NCI-H146 (cell line): ENCODE measurements at regions not wholly inside any gene's neighbourhood (a gene's known extent, or its start where the extent isn't known, plus 50 kb on each side); places are given as distances from the start of the nearest gene placed in this dataset.
A peak's percentile ranks its signal among the peaks of the same experiment; 100 is the strongest.
"Not testable (repeated sequence)": the region's sequence is repeated elsewhere in the genome, so short reads cannot be mapped to it uniquely, and the experiment has no call there.

Experiments used
- DNase-seq: peaks from one replicate; lab custom pipeline; 2025; lab: John Stamatoyannopoulos, UW

DNA sequence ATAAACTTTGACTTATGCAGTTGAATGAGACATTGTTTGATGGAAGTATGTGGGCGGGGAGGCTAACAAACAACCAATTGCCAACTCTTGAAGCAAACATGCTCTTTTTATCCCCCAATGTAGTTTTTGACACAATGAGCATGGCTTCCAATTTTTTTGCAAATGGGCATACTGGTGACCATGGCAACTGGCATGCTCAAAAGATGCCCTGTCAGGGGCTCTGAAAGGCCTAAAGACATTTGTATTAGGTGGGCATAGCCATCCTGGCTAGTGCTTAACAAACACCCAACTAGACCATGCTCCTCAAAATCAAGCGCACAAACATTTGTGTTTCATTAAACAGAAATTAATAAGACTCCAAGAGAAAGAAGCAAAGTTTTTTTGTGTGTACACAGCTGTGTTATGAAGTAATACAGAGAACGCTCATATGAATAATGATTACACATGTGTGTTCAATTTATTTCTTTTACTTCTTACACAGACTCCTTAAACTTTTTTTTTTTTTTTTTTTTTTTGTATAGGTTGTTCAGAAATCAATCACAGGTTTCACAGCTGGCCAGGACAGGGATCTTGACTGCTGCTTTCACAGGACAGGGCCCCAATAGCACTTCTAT, 95.6 kb downstream of the DLEU7 start:
- DNase-seq: no peak

DNA sequence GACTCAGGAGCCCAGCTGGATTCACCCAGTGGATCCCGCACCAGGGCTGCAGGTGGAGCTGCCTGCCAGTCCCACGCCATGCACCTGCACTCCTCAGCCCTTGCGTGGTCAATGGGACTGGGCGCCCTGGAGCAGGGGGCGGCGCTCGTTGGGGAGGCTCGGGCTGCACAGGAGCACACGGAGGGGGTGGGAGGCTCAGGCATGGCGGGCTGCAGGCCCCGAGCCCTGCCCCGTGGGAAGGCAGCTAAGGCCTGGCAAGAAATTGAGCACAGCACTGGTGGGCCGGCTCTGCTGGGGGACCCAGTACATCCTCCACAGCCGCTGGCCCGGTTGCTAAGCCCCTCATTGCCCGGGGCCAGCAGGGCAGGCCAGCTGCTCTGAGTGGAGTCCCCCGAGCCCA, 90.3 kb downstream of the DLEU7 start:
- DNase-seq: not testable (repeated sequence)

DNA sequence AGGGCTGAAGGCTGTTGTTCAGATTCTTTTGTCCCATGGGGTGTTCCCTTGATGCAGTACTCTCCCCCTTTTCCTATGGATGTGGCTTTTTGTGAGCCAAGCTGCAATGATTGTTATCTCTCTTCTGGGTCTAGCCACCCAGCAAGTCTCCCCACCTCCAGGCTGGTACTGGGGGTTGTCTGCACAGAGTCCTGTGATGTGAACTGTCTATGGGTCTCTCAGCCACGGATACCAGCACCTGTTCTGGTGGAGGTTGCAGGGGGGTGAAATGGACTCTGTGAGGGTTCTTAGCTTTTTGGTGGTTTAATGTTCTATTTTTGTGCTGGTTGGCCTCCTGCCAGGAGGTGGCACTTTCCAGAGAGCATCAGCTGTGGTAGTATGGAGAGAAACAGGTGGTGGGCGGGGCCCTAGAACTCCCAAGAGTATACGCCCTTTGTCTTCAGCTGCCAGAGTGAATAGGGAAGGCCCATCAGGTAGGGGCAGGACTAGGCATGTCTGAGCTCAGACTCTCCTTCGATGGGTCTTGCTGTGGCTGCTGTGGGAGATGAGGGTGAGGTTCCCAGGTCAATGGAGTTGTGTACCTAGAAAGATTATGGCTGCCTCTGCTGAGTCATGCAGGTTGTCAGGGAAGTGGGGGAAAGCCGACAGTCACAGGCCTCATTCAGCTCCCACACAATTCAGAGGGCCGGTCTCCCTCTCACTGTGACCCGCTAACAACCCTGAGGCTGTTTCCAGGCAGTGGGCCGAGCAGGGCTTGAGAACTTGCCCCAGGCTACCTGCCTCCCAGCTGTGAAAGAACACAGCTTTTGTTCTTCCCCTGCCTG, 87.4 kb downstream of the DLEU7 start:
- peak; percentile 99 for DNase-seq

DNA sequence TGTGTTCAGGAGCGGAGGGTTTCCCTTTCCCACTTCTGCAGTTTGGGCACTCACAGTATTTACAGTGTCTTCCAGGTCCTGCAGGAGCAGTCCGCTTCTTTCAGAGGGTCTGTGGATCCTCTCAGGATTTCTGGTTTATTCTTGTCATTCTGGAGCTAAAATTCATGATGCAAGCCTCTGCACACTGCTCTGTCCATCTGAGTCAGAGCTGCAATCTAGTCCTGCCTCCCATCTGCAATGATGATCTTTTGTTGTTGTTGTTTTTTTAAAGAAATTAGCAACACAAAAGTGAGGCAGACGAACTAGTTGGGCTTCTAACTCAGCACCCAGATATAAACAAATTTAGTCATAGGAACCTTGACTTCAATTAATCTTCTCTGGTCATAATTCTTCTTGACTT, 86.5 kb downstream of the DLEU7 start:
- DNase-seq: no peak

DNA sequence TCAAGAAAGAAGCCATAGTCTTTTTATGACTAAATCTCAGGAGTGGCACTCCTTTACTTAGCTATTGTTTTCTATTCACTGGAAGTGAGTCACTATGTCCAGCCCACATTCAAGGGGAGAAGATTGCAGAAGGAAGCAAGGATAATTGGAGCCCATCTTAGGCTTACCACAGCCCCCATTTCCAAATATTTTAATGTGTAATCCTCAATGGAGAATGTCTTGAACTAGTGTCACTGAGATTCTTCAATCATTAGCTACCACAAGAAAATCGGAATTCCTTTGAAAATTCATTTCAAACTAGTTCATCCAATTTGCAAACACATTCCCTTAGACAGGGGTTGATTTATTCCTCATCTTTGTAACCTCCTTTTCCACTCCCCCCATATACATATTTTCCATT, 84.7 kb downstream of the DLEU7 start:
- no peak for DNase-seq

DNA sequence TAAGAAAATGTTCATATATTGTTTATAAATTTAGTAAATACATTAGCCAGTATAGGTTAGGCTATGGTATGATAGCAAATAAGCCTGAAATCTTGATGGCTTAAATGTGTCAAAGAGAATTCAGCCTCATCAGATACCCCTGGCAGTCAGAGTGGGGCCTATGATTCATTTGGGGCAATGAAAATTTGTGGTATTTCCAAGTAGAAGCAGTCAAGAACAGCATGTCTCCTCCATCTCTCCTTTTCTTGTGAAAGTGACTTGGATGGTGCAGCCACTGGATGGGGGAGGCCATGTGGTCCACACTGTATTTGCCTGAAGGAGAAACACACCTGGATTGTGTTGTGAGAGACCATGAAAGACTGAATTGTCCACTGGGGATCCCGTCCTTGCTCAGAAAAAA, 82.7 kb downstream of the DLEU7 start:
- no peak for DNase-seq

DNA sequence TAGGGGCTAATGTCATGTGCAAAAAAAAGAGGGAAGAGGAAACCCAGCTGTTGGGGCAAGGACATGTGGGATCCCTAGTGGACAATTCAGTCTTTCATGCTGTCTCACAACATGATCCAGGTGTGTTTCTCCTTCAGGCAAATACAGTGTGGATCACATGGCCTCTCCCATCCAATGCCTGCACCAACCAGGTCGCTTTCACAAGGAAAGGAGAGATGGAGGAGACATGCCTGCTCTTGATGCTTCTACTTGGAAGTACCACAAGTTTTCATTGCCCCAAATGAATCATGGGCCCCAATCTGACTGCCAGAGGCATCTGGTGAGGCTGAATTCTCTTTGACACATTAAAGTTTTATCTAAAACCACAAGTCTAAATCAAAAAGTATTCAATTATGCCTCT, 82.1 kb downstream of the DLEU7 start:
- DNase-seq: no peak

DNA sequence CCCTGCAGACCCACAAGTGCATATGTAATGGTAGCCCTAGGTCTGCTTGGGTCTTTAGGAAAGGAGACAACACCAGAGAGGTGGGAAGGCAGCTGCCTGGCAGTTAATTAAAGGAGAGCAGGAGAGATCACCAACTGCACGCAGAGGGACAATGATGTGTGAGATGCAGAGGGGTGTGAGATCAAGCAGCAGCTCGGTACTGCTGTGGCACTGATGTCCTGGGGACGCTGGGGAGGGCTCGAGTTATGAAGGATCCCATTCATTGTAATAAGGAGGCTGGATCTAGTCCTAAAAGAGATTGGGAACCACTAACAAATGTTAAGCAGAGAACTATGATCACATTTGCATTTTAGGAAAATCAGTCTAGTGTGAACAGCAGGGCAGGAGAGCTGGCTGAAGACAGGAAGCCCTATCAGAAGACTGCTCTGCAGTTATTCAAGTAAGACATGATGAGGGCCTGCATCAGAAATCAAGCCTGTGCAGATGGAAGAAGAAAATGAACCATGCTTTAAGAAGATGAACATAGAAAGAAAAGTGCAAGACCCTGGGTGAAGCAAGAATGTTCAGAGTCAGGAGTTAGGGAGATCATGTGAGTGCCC, 80.4 kb downstream of the DLEU7 start:
- DNase-seq: no peak

DNA sequence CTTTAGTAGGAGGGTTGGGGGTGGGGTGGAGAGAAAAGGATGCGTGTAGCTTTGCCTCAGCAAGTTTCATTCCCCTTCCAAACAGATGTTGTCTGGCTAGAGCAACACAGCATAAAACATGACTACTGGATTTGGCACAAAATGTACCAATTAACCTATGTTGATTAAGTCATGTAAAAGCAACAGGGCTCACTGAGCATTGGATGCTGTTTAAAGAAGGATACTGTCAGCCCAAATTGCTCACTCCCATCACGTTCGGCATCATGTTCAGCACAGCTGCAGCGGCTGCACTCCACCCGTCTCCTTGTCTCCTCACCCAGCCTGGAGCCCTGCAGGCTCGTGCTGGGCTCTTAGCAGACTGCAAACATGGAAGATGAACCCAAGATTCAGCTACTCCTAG, 77.5 kb downstream of the DLEU7 start:
- no peak for DNase-seq

DNA sequence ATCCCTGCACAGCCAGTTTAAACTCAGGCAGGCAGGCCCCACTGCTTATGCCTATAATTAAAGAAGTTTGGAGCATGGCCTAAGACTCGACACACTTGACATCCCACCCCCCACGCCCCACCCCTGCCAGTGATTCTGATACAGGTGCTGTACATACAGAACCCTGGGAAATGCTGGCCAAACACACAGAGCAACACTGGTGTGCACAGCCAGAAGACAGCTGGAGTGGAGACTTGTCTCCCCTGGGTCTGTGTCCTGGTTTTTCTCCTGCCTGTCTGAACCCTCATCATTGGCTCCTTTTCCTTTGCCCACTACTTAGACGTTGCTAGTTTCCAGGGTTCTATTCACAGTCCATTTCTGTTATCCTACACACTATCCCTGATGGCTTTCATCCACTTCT, 76.8 kb downstream of the DLEU7 start:
- DNase-seq: no peak

DNA sequence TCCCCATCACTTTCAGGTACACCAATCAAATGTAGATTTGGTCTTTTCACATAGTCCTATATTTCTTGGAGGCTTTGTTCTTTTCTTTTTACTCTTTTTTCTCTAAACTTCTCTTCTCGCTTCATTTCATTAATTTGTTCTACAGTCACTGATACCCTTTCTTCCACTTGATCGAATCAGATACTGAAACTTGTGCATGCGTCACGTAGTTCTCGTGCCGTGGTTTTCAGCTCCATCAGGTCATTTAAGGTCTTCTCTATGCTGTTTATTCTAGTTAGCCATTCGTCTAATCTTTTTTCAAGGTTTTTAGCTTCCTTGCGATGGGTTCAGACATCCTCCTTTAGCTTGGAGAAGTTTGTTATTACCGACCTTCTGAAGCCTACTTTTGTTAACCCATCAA, 70.6 kb downstream of the DLEU7 start:
- DNase-seq: not testable (repeated sequence)
